PFSK-1 (cell line): ENCODE measurements at regions not wholly inside any gene's neighbourhood (a gene's known extent, or its start where the extent isn't known, plus 50 kb on each side); places are given as distances from the start of the nearest gene placed in this dataset.

Experiments used
- FOXP2 ChIP-seq: optimal IDR thresholded peaks from 2 replicates; pipeline ENCODE3; 2011; ENCODE audit warnings: borderline replicate concordance, control low read depth, inconsistent platforms; ENCODE audit not compliant: insufficient read depth; ENCODE audit errors: extremely low read length, extremely low read depth
- POLR2AphosphoS5 ChIP-seq: IDR thresholded peaks from 2 replicates; pipeline ENCODE4 v1.6.1; 2012; ENCODE audit warnings: low read depth, mild to moderate bottlenecking, control low read depth, low read length, moderate library complexity
- SIN3A ChIP-seq: IDR thresholded peaks from 2 replicates; pipeline ENCODE4 v1.6.1; 2012; ENCODE audit warnings: mild to moderate bottlenecking, low read length, moderate library complexity, borderline replicate concordance; ENCODE audit not compliant: insufficient read depth

- TF ChIP-seq POLR2AphosphoS5 (no peak), FOXP2 (no peak), SIN3A (no peak)
These were observed 431.2 kb upstream of the FAM98A start for GRCh38 chr2:34030273-34030672.
